HG02885 (cell line): ENCODE measurements at regions not wholly inside any gene's neighbourhood (a gene's known extent, or its start where the extent isn't known, plus 50 kb on each side); places are given as distances from the start of the nearest gene placed in this dataset.

Source experiments
- ATAC-seq: cut with Tn5 transposase; IDR thresholded peaks from one replicate; pipeline ENCODE4 v1.9.1; 2021; ENCODE audit warnings: mild to moderate bottlenecking; ENCODE audit not compliant: unreplicated experiment, poor library complexity

DNA sequence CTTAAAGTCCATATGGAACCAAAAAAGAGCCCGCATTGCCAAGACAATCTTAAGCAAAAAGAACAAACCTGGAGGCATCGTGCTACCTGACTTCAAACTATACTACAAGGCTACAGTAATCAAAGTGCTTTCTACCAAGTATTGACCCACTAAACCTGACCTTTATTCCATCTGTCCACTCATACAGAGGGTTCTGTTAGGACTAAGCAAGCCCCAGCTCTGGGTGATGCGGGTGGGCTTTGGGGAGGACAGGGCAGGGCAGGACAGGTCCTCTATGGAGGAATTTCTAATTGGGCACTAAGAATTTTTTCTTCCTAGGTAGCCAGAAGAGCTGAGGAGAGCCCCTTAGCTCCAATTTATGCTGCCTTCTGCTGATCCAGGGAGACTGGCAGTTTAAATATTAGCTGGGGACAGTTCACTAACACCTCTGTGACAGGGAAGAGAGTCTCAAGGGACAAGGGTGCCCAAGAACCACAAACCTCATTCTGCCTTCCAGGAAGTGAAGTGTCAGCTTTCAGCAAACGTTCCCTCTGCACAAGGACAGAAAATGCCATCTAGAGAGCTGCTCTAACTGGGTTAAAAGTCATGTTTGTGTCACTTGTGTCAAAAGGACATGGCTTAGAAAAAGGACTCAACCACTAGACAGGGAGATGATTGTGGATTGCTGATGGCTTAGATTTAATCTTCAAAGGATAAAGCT, 143.2 kb downstream of the KIT start:
- no peak for ATAC-seq

DNA sequence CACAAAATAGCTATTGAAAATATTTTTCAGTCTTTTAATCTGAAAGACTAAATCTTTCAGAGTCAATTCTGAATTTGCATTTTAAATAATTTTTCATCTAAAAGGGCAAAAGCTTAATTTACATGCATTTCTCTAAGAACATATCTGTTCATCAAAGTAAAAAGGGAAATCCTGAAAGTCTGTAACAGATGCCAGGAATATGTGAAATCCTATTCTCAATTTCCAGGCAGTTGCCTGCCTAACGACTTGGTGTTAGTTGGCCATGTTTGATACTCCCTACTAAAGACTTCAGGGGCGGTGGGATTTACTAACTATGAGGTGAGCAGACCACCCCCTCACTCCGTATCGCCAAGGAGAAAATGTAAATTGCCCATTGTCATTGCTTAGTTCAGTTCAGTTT, 136.8 kb downstream of the KIT start:
- ATAC-seq, result no peak

DNA sequence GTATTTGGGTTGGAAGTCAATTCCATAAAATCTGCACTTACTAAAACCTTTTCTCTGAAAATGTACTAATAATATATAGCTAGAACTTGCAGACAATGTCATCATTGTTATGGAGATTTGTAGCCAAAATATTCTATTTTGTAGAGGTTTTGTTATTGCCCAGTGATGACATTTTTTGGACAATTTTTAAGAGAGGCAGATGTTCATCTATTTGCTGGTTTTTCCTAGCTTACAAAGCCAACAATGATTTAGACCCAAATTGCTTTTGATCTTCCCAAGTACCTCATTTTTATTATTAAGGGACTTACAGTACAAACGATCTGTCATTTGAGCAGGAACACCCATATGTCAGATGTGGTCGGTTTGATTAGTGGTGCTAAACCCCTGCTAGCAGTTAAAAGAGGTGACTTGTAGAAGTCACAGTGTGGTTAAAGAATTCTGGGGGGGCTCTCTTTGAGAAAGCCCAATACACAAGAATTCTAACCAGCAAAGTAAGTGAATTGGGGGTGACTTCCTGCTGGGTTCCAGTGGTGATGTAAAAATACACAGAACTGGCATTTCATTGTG, 136.2 kb downstream of the KIT start:
- no peak for ATAC-seq
